ENCODE measurements at regions not wholly inside any gene's neighbourhood (a gene's known extent, or its start where the extent isn't known, plus 50 kb on each side); places are given as distances from the start of the nearest gene placed in this dataset.
"Not testable (repeated sequence)": the region's sequence is repeated elsewhere in the genome, so short reads cannot be mapped to it uniquely, and the experiment has no call there.

- TF ChIP-seq EZH2 (IDR thresholded peaks at IDR 0.05; ENCODE audit: borderline replicate concordance, insufficient read depth, low read depth, low read length, poor library complexity, severe bottlenecking); CTCF (IDR thresholded peaks at IDR 0.05): not testable (repeated sequence)
Measured at GRCh38 chr13:22916276-22916675, 264.5 kb upstream of the SGCG start.

All from B cell (primary cell).